ENCODE measurements at regions not wholly inside any gene's neighbourhood (a gene's known extent, or its start where the extent isn't known, plus 50 kb on each side); places are given as distances from the start of the nearest gene placed in this dataset.

- H3K27ac ChIP-seq, result no peak overlapping the region
- no peak for TF ChIP-seq EZH2 (IDR thresholded peaks at IDR 0.05)
- TF ChIP-seq FOXP2 (optimal IDR thresholded peaks at IDR 0.05; ENCODE audit: control extremely low read depth, extremely low read length, insufficient read depth), result no peak
- TF ChIP-seq POLR2AphosphoS5 (IDR thresholded peaks at IDR 0.05; ENCODE audit: borderline replicate concordance, low read depth, low read length), result no peak
- no peak overlapping the region for H3K9ac ChIP-seq (ENCODE audit: insufficient read length)
- no peaks in the 10 kb centered on the region for H3K36me3 ChIP-seq (ENCODE audit: insufficient read depth, low read length)
- DNase-seq (ENCODE audit: low read depth, low spot score), result no peak
- H3K9me3 ChIP-seq (ENCODE audit: low read depth, low read length), result no peaks in the 10 kb centered on the region
- H3K4me3 ChIP-seq, result no peak overlapping the region
Observed at GRCh38 chr2:138209009-138209408, 244.7 kb downstream of the HNMT start.

GRCh38 chr2:138210487-138210886 is 246.2 kb downstream of the HNMT start:
- H3K27ac ChIP-seq, result no peak overlapping the region
- TF ChIP-seq FOXP2 (optimal IDR thresholded peaks at IDR 0.05; ENCODE audit: control extremely low read depth, extremely low read length, insufficient read depth), result no peak
- TF ChIP-seq POLR2AphosphoS5 (IDR thresholded peaks at IDR 0.05; ENCODE audit: borderline replicate concordance, low read depth, low read length), result no peak
- no peak for DNase-seq (ENCODE audit: low read depth, low spot score)
- H3K36me3 ChIP-seq (ENCODE audit: insufficient read depth, low read length), result no peaks in the 10 kb centered on the region
- no peaks in the 10 kb centered on the region for H3K9me3 ChIP-seq (ENCODE audit: low read depth, low read length)
- H3K4me3 ChIP-seq, result no peak overlapping the region
- H3K9ac ChIP-seq (ENCODE audit: insufficient read length), result no peak overlapping the region

- DNase-seq (ENCODE audit: low read depth, low spot score), result no peak
- Histone ChIP-seq H3K36me3 (ENCODE audit: insufficient read depth, low read length) (no peaks in the 10 kb centered on the region), H3K9me3 (ENCODE audit: low read depth, low read length) (no peaks in the 10 kb centered on the region), H3K4me3 (no peak overlapping the region), H3K9ac (ENCODE audit: insufficient read length) (no peak overlapping the region), H3K27ac (no peak overlapping the region)
- no peak for TF ChIP-seq POLR2AphosphoS5 (IDR thresholded peaks at IDR 0.05; ENCODE audit: borderline replicate concordance, low read depth, low read length)
- no peak for TF ChIP-seq FOXP2 (optimal IDR thresholded peaks at IDR 0.05; ENCODE audit: control extremely low read depth, extremely low read length, insufficient read depth)
- no peak for TF ChIP-seq EZH2 (IDR thresholded peaks at IDR 0.05)
Observed at GRCh38 chr2:138212434-138212833, 248.2 kb downstream of the HNMT start.

GRCh38 chr2:138213084-138213483 is 248.8 kb downstream of the HNMT start:
- H3K36me3 ChIP-seq (ENCODE audit: insufficient read depth, low read length), result no peaks in the 10 kb centered on the region
- no peak overlapping the region for H3K9ac ChIP-seq (ENCODE audit: insufficient read length)
- H3K4me3 ChIP-seq, result no peak overlapping the region
- no peak overlapping the region for H3K27ac ChIP-seq
- no peak for TF ChIP-seq FOXP2 (optimal IDR thresholded peaks at IDR 0.05; ENCODE audit: control extremely low read depth, extremely low read length, insufficient read depth)
- TF ChIP-seq EZH2 (IDR thresholded peaks at IDR 0.05), result no peak
- TF ChIP-seq POLR2AphosphoS5 (IDR thresholded peaks at IDR 0.05; ENCODE audit: borderline replicate concordance, low read depth, low read length), result no peak
- no peaks in the 10 kb centered on the region for H3K9me3 ChIP-seq (ENCODE audit: low read depth, low read length)
- no peak for DNase-seq (ENCODE audit: low read depth, low spot score)

GRCh38 chr2:138213624-138214023 is 249.4 kb downstream of the HNMT start:
- TF ChIP-seq EZH2 (IDR thresholded peaks at IDR 0.05) (no peak), FOXP2 (optimal IDR thresholded peaks at IDR 0.05; ENCODE audit: control extremely low read depth, extremely low read length, insufficient read depth) (no peak)

GRCh38 chr2:138215958-138216357 is 251.7 kb downstream of the HNMT start:
- no peak overlapping the region for H3K4me3 ChIP-seq
- no peaks in the 10 kb centered on the region for H3K9me3 ChIP-seq (ENCODE audit: low read depth, low read length)
- H3K9ac ChIP-seq (ENCODE audit: insufficient read length), result no peak overlapping the region
- TF ChIP-seq EZH2 (IDR thresholded peaks at IDR 0.05), result no peak
- no peak for TF ChIP-seq POLR2AphosphoS5 (IDR thresholded peaks at IDR 0.05; ENCODE audit: borderline replicate concordance, low read depth, low read length)
- no peak for TF ChIP-seq FOXP2 (optimal IDR thresholded peaks at IDR 0.05; ENCODE audit: control extremely low read depth, extremely low read length, insufficient read depth)
- DNase-seq (ENCODE audit: low read depth, low spot score), result no peak
- no peaks in the 10 kb centered on the region for H3K36me3 ChIP-seq (ENCODE audit: insufficient read depth, low read length)
- no peak overlapping the region for H3K27ac ChIP-seq

More at GRCh38 chr2:138213624-138214023, 249.4 kb downstream of the HNMT start:
- Histone ChIP-seq H3K36me3 (ENCODE audit: insufficient read depth, low read length) (no peaks in the 10 kb centered on the region), H3K27ac (no peak overlapping the region), H3K9ac (ENCODE audit: insufficient read length) (no peak overlapping the region), H3K4me3 (no peak overlapping the region), H3K9me3 (ENCODE audit: low read depth, low read length) (no peaks in the 10 kb centered on the region)
- DNase-seq (ENCODE audit: low read depth, low spot score), result no peak

GRCh38 chr2:138217975-138218374 is 253.7 kb downstream of the HNMT start:
- H3K27ac ChIP-seq, result no peak overlapping the region
- no peaks in the 10 kb centered on the region for H3K36me3 ChIP-seq (ENCODE audit: insufficient read depth, low read length)
- no peak for TF ChIP-seq POLR2AphosphoS5 (IDR thresholded peaks at IDR 0.05; ENCODE audit: borderline replicate concordance, low read depth, low read length)
- no peak for TF ChIP-seq EZH2 (IDR thresholded peaks at IDR 0.05)
- TF ChIP-seq FOXP2 (optimal IDR thresholded peaks at IDR 0.05; ENCODE audit: control extremely low read depth, extremely low read length, insufficient read depth), result no peak
- H3K9me3 ChIP-seq (ENCODE audit: low read depth, low read length), result no peaks in the 10 kb centered on the region
- no peak overlapping the region for H3K9ac ChIP-seq (ENCODE audit: insufficient read length)
- no peak for DNase-seq (ENCODE audit: low read depth, low spot score)
- H3K4me3 ChIP-seq, result no peak overlapping the region

GRCh38 chr2:138218397-138218796 is 254.1 kb downstream of the HNMT start:
- no peaks in the 10 kb centered on the region for H3K9me3 ChIP-seq (ENCODE audit: low read depth, low read length)
- no peak overlapping the region for H3K4me3 ChIP-seq
- H3K36me3 ChIP-seq (ENCODE audit: insufficient read depth, low read length), result no peaks in the 10 kb centered on the region
- H3K9ac ChIP-seq (ENCODE audit: insufficient read length), result no peak overlapping the region
- TF ChIP-seq POLR2AphosphoS5 (IDR thresholded peaks at IDR 0.05; ENCODE audit: borderline replicate concordance, low read depth, low read length) (no peak), EZH2 (IDR thresholded peaks at IDR 0.05) (no peak), FOXP2 (optimal IDR thresholded peaks at IDR 0.05; ENCODE audit: control extremely low read depth, extremely low read length, insufficient read depth) (no peak)
- no peak for DNase-seq (ENCODE audit: low read depth, low spot score)
- H3K27ac ChIP-seq, result no peak overlapping the region

- no peak overlapping the region for H3K4me3 ChIP-seq
- no peak for DNase-seq (ENCODE audit: low read depth, low spot score)
- no peaks in the 10 kb centered on the region for H3K36me3 ChIP-seq (ENCODE audit: insufficient read depth, low read length)
- no peaks in the 10 kb centered on the region for H3K9me3 ChIP-seq (ENCODE audit: low read depth, low read length)
- TF ChIP-seq EZH2 (IDR thresholded peaks at IDR 0.05) (no peak), POLR2AphosphoS5 (IDR thresholded peaks at IDR 0.05; ENCODE audit: borderline replicate concordance, low read depth, low read length) (no peak), FOXP2 (optimal IDR thresholded peaks at IDR 0.05; ENCODE audit: control extremely low read depth, extremely low read length, insufficient read depth) (no peak)
- H3K27ac ChIP-seq, result no peak overlapping the region
- H3K9ac ChIP-seq (ENCODE audit: insufficient read length), result no peak overlapping the region
Observed at GRCh38 chr2:138219961-138220360, 255.7 kb downstream of the HNMT start.

Measured in SK-N-MC (cell line).